HG03342 (cell line): ENCODE measurements at regions not wholly inside any gene's neighbourhood (a gene's known extent, or its start where the extent isn't known, plus 50 kb on each side); places are given as distances from the start of the nearest gene placed in this dataset.

Source experiments
- ATAC-seq: cut with Tn5 transposase; IDR thresholded peaks from one replicate; pipeline ENCODE4 v1.9.1; 2021; ENCODE audit warnings: mild to moderate bottlenecking, moderate library complexity; ENCODE audit not compliant: unreplicated experiment

DNA sequence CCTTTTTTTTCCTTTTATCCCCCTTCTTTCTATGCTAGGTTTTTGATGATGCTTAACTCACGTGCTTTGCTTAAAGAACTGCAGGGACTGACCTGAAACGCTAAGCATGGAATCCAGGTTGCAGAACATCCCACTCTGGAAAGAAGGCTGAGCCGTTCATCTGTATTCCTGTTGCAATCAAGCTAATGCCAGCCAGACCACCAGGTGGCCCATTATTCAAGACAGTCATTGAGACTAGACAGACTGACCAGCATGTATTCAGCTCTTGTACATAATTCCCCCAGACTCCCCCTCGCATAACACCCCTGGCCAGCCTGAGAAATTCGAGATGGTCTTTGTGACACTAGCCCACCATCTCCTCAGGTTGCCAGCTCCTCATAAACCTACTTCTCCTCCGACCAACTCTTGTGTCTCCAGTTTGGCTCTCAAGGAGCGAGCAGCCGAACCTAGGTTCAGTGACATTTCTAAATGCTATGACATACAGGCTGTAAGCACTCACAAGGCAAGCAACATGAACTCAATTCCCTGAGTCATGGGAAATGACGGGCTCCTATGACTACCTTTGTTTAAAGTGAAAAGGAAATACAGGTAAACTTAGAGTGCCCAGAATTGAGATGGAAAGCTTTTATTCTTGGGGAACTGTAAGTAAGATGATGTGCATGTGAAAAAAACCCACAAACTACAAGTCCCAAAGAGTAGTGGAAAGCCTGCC is 309.3 kb upstream of the CDYL start:
- ATAC-seq = no peak

DNA sequence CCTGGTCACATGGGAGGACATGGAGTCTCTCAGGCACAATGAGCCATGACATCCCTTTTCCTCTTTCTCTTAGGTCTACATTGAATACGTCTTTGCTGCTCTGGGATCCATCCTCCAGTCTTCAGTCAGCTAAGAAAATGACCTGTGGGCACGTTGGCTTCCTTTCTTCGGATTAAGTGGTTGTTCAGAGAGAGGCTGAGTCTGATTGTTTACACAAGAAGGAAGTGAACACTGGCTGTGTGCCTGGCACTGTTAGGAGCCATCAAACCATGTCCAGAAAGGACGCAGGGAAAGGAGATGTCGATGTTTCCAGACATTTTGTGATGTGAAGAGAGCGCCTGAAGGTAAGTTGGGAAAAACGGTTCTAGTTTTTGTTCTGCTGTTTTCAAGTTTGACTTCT is 309.9 kb upstream of the CDYL start:
- ATAC-seq = no peak

DNA sequence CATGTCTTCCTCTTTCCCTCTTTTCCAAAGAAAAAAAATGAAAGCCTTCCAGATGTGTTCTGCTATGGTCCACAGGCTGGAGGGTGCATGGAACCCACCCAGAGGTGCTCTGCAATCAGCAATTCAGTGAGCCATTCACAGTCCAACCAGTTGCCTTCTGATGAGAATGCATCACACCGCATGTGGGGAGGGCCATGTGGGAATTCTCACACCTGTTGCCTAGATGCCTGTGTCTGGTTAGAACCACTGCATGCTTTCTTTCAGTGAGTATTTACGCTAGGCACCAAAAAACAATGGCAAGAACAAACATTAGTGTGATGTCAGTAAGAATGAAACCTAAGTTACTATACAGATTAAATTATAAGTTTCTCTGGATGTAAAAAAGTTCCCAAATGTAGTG is 311.6 kb upstream of the CDYL start:
- ATAC-seq = no peak

DNA sequence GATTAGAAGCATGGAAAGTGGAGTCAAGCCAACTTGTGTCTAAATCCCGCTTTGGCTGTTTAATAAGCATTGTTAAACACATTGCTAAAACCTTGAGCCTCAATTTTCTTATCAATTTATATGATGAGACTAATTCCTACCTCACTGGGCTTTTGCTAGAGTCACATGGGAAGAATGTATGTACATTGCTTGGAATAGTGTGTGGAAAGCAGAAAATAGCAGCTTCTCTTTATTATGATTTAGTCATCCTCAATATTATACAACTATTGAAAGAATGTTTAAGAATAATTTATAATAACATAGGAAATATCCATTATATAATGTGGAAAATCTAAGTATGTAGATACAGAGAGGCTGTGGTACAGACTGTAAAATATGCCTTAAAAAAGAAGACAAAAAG is 313.0 kb upstream of the CDYL start:
- ATAC-seq = no peak

DNA sequence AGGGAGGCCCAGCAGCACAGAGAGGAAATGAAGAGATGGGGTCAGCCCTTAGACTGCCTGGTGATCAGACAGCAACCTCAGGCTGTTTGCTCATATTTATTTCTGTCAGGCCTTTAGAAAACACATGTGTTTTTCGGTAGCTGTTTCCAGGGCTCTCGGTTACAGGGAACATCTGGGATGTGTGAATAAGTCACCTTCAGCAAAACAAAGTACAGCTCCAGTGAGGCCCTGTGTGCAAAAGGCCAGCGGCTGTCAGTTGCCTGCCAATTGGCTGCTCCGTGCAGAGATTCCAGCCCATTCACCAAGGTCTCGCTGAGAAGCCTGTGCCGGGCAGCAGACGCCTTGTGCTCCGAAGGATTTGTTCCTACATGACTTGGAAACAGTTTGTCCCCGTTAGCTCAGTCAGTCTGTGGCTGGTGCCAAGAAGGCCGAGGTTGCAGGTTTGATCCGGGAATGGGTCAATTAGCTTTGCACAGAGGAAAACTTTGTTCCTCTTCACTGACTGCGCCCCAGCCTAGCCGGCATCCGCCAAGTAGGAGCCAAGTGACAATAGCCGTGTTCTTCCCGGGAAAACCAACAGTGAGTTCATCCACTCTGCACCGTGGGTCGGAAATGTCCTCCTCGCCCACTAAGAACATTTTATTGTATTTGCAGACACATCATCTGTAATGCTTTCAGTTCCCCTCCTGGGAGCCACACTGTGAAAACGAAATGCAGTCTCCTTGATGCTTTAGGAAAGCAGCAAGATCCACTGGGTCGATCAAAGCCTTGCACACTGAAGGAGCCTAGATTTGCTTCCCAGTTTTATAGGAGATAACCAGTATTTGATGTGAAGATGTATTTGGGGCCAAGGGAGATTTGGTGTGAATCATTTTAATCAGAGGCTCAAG is 315.4 kb upstream of the CDYL start:
- no peak for ATAC-seq

DNA sequence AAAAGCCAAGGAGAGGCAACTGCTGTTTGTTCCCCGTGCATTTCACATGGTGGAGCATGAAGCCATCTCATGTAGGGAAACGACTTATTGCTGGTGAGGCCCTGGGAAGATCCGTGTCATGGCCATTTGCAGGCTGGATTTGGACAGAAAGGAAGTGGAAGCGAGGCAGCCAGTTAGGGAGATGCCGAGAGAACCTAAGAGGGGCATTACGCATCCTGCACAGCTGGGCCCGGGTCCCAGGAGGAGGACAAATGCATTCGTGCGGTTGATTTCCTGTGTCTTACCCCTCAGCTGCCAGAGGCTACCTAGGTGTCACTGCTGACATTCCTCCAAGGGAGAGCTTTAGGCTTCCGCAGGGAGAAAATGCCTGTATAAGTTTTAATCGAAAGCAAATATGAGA is 316.2 kb upstream of the CDYL start:
- no peak for ATAC-seq

DNA sequence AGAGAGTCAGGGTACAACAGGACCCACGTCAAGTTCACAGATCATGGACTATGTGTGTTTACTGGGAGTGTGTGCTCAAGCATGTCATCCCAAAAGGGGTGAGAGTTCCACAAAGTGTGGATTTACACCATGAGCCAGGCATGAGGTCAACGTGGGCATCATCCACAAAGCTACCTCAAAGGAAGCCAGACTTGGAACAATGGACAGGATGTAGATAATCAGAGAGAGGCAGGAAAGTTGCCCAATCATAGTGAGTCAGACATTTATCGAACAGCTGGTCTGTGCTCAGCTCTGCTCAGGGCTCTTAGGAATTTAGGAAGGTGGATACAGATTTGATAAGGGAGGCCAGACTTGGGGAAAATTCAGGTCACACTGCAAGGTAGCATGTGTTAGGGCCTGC is 317.2 kb upstream of the CDYL start:
- ATAC-seq = no peak

DNA sequence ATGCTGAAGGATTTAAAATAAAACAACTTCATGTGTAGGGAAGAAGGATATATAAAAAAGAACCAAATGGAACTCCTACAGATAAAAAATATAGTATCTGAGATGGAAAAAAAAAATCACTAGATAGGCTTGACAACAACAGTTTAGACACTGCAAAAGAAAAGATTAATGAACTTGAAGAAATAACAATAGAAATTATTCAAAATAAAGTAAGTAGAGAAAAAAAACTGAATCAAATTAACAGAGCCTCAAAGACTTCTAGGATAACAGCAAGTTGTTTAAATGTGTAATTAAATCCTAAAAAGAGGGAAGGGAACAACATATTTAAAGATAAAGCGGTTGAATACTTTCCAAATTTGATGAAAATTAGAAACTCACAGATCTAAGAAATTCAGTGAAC is 316.3 kb upstream of the ECI2 start:
- ATAC-seq = no peak

DNA sequence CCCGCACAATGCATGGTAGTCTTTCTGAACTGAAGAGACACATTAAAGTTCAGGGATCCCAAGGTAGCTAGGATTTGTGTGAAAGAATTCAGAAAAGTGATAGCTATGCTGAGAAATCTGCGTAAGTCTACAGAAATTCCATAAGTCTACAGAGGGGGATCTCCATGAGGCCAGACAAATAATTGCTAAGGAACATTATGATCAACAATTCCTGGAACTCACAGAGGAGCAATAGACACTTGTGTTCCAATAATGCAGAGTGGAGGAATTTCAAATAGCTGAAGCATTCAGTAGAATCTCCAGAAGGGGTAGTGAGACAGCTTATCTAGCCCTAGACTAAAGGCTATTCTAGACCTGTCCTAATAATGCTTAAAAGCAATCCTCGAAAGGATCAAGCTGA is 315.7 kb upstream of the ECI2 start:
- ATAC-seq = no peak

DNA sequence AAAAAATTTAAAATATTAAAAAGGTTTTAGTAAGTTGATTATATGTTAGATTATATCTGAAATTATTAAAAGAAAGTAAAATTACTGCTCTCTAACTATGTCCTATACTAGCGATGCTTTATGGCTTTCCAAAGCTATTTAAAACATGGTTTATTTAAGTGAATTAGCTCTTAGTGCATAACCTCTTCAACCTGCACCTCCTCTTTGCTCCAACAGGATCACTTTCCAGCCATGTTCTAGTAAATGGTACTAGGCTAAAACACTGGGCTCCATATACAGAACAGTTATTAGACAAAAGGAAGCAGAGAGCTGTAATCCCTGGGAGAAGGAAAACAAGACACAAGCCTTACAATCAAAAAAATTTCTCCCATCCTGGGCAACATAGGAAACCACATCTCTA is 314.9 kb upstream of the ECI2 start:
- no peak for ATAC-seq

DNA sequence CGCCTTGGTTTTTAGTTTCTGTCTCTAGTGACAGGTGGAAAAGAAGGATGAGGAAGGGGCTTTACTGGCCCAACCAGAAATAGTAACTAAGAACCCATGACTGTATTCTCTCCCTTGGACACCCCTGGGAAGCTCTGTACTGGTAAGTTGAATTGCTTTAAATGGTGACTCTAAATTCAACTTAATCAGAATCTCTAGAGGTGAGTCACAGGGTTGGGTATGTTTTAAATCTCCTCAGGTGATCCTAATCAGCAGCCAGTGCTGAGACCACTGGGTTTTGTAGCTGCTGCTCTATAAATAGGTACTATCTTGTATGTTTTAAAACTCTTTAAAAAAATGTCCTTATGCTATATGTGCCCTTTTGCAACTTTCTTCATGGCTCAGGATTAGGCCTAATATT is 314.0 kb upstream of the ECI2 start:
- no peak for ATAC-seq

DNA sequence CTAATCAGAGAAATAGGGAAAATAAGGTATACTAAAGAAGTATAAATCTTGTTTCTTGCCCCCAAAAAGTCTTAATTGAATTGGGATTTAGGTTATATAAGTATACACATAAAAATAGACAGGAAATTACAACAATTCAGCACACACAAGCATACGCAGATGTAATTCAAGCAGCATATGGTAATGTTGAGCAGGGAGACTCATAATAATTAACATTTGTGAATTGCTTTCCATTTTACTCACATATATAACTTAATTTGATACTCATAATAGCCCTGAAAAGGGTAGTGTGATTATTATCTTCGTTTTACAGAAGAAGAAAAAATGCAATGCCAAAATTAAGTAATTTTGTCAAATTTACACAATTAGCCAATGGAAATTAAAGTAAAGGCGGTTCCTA is 313.5 kb upstream of the ECI2 start:
- no peak for ATAC-seq

DNA sequence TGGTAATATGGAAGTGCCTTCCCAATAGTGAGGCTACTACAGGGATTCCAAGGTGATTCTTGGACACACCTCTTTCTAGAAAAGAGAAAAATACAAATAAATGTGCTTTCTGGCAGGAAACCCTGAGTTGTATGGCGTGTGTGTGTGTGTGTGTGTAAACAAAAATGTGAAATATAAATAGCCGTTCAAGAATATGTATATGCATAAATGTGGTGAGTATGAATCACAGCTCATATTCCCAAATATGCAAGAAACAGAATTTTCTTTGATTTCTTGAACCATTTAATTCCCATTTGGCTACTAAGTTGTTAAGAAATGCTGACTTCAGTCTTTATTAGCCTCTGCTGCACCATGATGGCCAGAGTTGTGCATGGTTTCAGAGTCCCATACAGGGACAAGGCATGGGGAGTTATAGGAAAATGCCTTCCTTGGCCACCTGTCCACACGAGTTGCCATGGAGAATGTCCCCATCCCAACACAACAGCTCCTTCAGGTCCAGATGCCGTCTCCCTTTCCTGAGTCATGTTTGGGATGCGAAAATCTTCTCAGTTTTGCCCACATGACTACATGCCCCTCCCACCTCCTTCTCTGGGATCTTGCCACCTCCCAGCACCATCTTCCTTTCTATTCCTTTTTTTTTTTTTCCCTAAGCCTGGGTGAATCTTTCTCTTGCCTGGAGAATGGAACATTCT is 312.4 kb upstream of the ECI2 start:
- ATAC-seq = no peak

DNA sequence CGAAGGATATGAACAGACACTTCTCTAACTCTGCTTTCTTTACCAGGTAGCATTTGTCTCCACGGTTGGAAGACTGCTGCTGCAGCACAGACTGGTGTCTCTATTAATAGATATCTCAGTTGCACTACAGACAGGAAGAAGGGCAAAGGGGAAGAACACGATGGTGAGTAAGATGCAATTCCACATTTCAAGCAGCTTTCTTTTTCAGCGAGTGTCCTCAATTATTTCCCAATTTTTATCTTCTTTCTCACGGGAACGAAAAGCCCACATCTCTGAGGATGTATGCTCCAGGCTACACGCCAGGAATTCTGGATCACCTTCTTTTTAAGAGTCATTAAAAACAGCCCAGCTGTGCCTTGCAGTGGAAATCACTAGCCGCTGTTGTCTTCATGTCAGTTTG is 311.6 kb upstream of the ECI2 start:
- ATAC-seq = no peak

DNA sequence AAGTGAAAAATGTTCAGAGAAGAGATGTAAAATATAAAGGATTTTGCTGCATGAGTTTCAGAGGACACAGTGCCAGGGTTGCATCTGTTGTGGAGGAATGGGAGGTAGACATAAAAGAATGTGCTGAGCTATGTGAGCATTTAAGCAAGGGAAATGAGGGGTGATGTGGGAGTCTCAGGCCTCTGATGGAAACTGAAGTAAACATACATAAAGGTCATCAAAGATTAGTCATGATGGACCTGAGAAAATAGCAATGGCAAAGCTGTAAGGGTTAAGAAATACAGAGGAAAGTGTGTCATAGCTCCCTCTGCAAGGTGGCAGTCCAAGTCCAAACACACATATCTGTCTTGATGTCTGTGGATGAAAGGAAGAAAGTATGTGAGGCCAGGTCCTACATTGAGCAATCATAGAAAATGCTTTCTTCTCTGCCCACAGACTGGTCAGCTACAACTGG is 306.6 kb upstream of the ECI2 start:
- ATAC-seq = no peak

DNA sequence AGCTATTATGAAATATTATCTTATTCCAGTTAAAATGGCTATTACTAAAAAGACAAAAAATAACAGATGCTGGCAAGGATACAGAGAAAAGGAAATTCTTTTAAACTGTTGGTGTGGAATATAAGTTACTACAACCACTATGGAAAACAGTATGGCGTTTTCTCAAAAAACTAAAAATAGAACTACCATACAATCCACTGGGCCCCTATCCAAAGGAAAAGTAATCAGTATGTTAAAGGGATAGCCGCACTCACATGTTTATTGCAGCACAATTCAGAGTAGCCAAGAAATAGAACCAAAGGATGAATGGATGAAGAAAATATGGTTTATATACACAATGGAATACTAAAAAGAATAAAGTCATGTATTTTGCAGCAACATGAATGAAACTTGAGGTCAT is 303.8 kb upstream of the ECI2 start:
- ATAC-seq = no peak

DNA sequence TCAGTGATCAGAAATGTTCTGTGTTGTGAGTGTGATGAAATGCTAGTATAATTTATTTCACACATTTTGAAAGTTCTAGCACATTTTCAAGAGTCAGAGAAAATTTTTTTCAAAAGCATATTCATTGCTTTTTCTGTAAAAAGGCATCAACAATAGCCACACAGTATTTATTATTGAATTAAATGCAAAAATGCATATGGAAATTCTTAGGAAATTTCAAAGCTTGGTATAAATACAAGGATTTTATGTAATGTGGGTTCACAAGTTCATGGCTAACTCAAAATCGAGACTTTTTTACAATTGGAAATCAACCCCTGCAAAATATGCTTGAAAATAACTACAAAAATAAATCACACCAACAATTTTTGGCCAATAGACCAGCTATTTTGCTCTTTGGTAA is 302.0 kb upstream of the ECI2 start:
- no peak for ATAC-seq

DNA sequence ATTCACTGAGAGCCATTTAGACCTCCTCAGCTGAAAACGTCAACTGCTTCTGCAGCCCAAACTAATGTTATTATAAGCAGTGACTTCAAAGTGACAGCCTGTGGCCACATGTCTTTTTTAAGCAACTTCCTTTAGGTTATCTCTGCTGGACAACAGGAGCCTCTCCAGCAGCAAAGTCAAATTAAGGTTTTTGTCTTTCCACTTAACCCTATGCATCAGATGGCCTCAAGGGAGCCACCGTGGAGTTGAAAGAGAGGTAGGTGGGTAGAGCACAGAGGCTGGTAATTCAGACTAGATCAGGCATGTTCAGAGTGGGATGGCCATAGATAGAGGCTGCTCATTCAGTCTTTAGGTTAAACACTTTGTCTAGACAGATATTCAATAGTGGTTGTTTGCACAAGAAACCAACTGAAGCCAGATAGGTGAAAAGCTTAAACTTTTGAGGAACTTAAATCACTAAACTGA is 300.6 kb upstream of the ECI2 start:
- no peak for ATAC-seq

DNA sequence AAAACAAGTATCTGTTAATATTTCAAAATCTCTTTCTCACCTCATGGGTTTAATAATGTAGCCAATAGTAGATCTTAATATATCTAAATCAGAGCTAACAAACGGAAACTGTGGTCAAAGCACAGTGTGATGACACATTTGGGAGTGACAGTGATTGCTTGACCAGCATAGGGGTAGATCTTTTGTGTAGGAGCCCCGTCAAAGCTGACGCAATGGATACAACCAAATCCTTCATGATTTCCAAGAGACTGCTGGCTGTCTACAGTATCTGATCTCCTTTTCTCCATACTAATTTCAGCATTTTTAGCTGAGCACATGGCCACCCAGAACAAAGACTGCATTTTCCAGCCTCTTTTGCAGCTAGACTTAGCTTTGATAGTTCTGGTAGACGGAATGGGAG is 299.3 kb upstream of the ECI2 start:
- ATAC-seq = no peak

DNA sequence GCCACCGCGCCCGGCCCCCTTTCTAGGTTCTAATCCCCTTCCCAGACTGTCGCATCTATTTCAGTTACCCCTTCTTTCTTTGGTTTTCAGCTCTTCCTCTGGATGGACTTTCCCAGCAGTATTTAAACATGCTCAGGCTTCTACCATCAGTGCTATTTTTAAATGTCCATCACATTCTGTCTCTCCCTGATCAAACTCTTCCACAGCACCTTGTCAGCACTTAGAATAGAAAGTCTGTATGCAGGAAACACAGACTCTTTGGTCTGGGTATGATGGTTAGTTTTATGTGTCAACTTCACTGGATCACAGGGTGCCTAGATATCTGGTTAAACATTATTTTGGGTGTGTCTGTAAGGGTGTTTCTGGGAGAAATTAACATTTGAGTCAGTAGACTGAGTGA is 297.8 kb upstream of the ECI2 start:
- ATAC-seq = no peak

DNA sequence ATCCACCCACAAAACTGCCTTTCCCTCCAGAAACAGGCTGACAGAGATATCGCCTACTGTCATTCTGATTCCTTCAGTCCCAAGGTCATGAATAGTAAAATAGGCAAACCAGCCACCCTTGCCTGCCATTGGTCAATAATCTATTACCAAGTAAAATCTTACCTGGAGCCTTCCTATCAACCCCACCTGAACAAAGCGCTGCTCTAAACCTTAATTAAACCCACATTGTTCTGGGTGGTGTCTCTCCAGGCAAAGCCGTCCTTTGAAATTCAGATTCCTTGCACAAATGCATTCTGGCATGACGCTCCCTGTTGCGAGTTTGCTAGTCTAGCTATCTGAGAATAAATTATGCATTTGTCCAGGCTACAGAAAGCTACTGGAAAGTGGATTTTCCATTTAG is 291.6 kb upstream of the ECI2 start:
- no peak for ATAC-seq

DNA sequence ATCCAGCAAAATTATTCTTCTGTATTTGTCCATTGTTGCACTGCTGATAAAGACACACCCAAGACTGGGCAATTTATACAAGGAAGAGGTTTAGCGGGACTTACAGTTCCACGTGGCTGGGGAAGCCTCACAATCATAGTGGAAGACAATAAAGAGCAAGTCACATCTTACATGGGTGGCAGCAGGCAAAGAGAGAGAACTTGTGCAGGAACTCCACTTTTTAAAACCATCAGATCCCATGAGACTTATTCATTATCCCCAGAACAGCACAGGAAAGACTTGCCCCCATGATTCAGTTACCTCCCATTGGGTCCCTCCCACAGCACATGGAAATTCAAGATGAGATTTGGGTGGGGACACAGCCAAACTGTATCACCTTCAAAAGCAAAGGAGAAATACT is 286.5 kb upstream of the ECI2 start:
- ATAC-seq = no peak
